NT2/D1 (cell line): ENCODE measurements at regions not wholly inside any gene's neighbourhood (a gene's known extent, or its start where the extent isn't known, plus 50 kb on each side); places are given as distances from the start of the nearest gene placed in this dataset.
A peak's percentile ranks its signal among the peaks of the same experiment; 100 is the strongest.

ENCODE experiments used
- DNase-seq: peaks from one replicate; pipeline ENCODE4 v3.0.0-alpha.2; 2011; ENCODE audit warnings: low read depth, low spot score
- H3K27me3 ChIP-seq: 2 replicates; pipeline ENCODE4 v1.6.0; 2011; ENCODE audit warnings: mild to moderate bottlenecking; ENCODE audit not compliant: insufficient read length, insufficient read depth
- H3K36me3 ChIP-seq: 2 replicates; pipeline ENCODE4 v1.6.1; 2011; ENCODE audit warnings: mild to moderate bottlenecking, low read length, mixed read lengths; ENCODE audit not compliant: insufficient read depth, insufficient read length
- H3K4me1 ChIP-seq: 2 replicates; pipeline ENCODE4 v1.5.1; 2011; ENCODE audit not compliant: insufficient read depth, insufficient read length
- H3K4me3 ChIP-seq: 2 replicates; pipeline ENCODE4 v1.5.1; 2011; ENCODE audit warnings: low read depth; ENCODE audit not compliant: insufficient read length
- H3K9ac ChIP-seq: 2 replicates; pipeline ENCODE4 v1.6.0; 2011; ENCODE audit warnings: low read depth; ENCODE audit not compliant: insufficient read length
- H3K9me3 ChIP-seq: 2 replicates; pipeline ENCODE4 v1.5.1; 2011; ENCODE audit warnings: mild to moderate bottlenecking, low read length; ENCODE audit not compliant: insufficient read depth
- SUZ12 ChIP-seq: IDR thresholded peaks from 2 replicates; pipeline ENCODE4 v1.6.1; 2011; ENCODE audit not compliant: insufficient read length, insufficient read depth; ENCODE audit errors: extremely low read depth
- YY1 ChIP-seq: IDR thresholded peaks from 2 replicates; pipeline ENCODE4 v1.6.1; 2011; ENCODE audit not compliant: insufficient read length, insufficient read depth
- ZNF274 ChIP-seq: IDR thresholded peaks from 2 replicates; pipeline ENCODE4 v1.6.1; 2011; ENCODE audit warnings: mild to moderate bottlenecking, low read depth, low read length

GRCh38 chr3:194067949-194068362, 68.0 kb upstream of the HES1 start:
- no peak overlapping the region for H3K9ac ChIP-seq
- no peaks in the 10 kb centered on the region for H3K36me3 ChIP-seq
- peaks cover 32% of the 10 kb centered on the region for H3K27me3 ChIP-seq
- TF ChIP-seq ZNF274 (no peak), SUZ12 (no peak), YY1 (no peak)
- no peak overlapping the region for H3K4me3 ChIP-seq
- peaks cover 16% of the 10 kb centered on the region; the same call in 1 of the 2 replicates for H3K9me3 ChIP-seq
- H3K4me1 ChIP-seq, result peaks cover 8% of the 10 kb centered on the region
- DNase-seq, result no peak

- H3K4me1 ChIP-seq, result peaks cover 8% of the 10 kb centered on the region
- H3K36me3 ChIP-seq, result no peaks in the 10 kb centered on the region
- no peak for TF ChIP-seq ZNF274
- no peak for TF ChIP-seq YY1
- TF ChIP-seq SUZ12, result no peak
- H3K9ac ChIP-seq, result no peak overlapping the region
- H3K9me3 ChIP-seq, result peaks cover 16% of the 10 kb centered on the region; the same call in 1 of the 2 replicates
- no peak overlapping the region for H3K4me3 ChIP-seq
- peaks cover 35% of the 10 kb centered on the region for H3K27me3 ChIP-seq
- DNase-seq, result no peak
Measured at GRCh38 chr3:194069421-194070219, 66.3 kb upstream of the HES1 start.

DNA sequence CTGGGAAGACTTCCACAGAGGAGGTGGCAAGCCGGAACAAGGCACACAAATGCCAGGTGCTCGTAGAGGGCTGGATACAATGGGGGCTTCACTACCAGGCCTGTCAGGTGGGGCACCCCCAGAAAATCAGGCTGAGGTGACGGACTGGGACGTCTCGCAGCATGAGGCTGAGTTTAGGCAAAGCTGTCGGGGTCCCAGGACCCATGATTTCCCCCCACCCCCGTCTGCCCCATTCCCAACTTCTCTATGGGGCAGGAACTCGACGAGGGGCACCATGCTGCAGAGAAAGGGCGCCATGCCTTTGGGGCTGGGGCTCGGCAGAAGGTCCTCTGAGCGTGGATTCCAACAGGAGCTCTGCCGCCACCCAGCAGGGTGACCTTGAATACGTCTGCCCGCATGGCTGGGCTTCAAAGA, 65.7 kb upstream of the HES1 start:
- Histone ChIP-seq H3K9ac (peak overlapping the region; percentile 80), H3K27me3 (peaks cover 36% of the 10 kb centered on the region), H3K9me3 (peaks cover 16% of the 10 kb centered on the region; the same call in 1 of the 2 replicates), H3K4me1 (peaks cover 8% of the 10 kb centered on the region), H3K4me3 (peak overlapping the region; percentile 37), H3K36me3 (no peaks in the 10 kb centered on the region)
- no peak for DNase-seq
- TF ChIP-seq ZNF274 (no peak), SUZ12 (no peak), YY1 (no peak)

DNA sequence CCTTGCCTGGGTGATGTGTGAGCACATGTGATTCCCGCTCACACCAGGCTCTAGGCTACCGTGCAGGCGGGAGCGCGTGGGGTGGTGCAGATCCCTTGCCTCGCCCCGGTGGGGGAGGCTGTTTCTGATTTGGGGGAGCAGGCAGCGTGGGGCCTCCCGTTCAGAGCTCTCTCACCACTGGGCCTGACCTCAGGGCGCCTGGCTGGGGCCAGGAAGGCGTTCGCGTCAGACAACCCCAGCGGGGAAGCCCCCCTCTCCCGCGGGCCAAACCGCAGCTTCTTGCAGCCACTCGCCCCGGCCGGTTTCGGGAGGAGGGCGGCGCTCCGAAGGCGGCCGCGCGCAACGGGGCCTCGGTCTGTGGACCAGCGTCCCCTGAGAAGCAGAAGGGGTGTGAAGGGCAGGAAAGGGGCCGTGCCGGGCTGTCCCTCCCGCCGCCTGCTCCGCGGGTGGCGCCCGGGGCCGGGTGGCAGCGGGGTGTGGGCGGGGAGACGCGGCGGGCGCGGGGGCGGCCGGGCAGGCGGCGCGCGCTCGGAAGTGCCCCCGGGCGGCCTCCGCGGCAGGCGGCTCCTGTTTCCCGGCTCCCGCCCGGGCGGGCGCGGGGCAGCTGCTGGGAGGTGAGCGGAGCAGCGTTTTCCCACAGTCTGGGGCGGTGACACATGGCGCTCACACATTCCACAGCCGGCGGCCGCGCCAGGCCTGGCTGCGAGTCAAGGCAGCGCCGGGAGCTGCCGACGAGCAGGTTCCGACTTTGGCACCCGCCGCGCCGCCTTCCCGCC, 65.1 kb upstream of the HES1 start:
- peak overlapping the region; percentile 37 for H3K4me3 ChIP-seq
- no peaks in the 10 kb centered on the region for H3K36me3 ChIP-seq
- H3K9ac ChIP-seq, result peak overlapping the region; percentile 80
- DNase-seq, result peak; percentile 54
- H3K27me3 ChIP-seq, result peaks cover 40% of the 10 kb centered on the region
- peaks cover 16% of the 10 kb centered on the region; the same call in 1 of the 2 replicates for H3K9me3 ChIP-seq
- H3K4me1 ChIP-seq, result peaks cover 8% of the 10 kb centered on the region
- TF ChIP-seq YY1 (no peak), ZNF274 (no peak), SUZ12 (no peak)

- Histone ChIP-seq H3K27me3 (peaks cover 41% of the 10 kb centered on the region), H3K9ac (no peak overlapping the region), H3K4me1 (peaks cover 8% of the 10 kb centered on the region), H3K4me3 (no peak overlapping the region), H3K36me3 (no peaks in the 10 kb centered on the region), H3K9me3 (peaks cover 8% of the 10 kb centered on the region; the same call in 1 of the 2 replicates)
- DNase-seq, result no peak
- no peak for TF ChIP-seq SUZ12
- TF ChIP-seq ZNF274, result no peak
- TF ChIP-seq YY1, result no peak
Measured at GRCh38 chr3:194072097-194072428, 63.9 kb upstream of the HES1 start.

- H3K36me3 ChIP-seq, result no peaks in the 10 kb centered on the region
- no peak for DNase-seq
- peaks cover 41% of the 10 kb centered on the region for H3K27me3 ChIP-seq
- peaks cover 8% of the 10 kb centered on the region for H3K4me1 ChIP-seq
- H3K9me3 ChIP-seq, result peaks cover 8% of the 10 kb centered on the region; the same call in 1 of the 2 replicates
- no peak overlapping the region for H3K4me3 ChIP-seq
- no peak overlapping the region for H3K9ac ChIP-seq
- TF ChIP-seq SUZ12, result no peak
- TF ChIP-seq ZNF274, result no peak
- TF ChIP-seq YY1, result no peak
Measured at GRCh38 chr3:194072691-194073279, 63.2 kb upstream of the HES1 start.

- DNase-seq, result no peak
- Histone ChIP-seq H3K27me3 (peaks cover 41% of the 10 kb centered on the region), H3K4me1 (peaks cover 8% of the 10 kb centered on the region), H3K9me3 (peaks cover 8% of the 10 kb centered on the region; the same call in 1 of the 2 replicates), H3K9ac (no peak overlapping the region), H3K36me3 (no peaks in the 10 kb centered on the region), H3K4me3 (no peak overlapping the region)
- TF ChIP-seq YY1 (no peak), SUZ12 (no peak), ZNF274 (no peak)
Measured at GRCh38 chr3:194073926-194074325, 62.0 kb upstream of the HES1 start.
